ENCODE measurements at regions not wholly inside any gene's neighbourhood (a gene's known extent, or its start where the extent isn't known, plus 50 kb on each side); places are given as distances from the start of the nearest gene placed in this dataset.

GRCh38 chr2:49225126-49225525 is 70.8 kb upstream of the FSHR start:
- no peaks in the 10 kb centered on the region for H3K27me3 ChIP-seq (replicated peaks in 2 of 5; ENCODE audit: control insufficient read depth in 4 of 5, insufficient read depth in 5 of 5, low read length in 4 of 5)
- H3K9me3 ChIP-seq (ENCODE audit: control extremely low read depth in 1 of 5, control insufficient read depth in 4 of 5, insufficient read depth in 2 of 5, low read depth in 1 of 5, low read length in 4 of 5), result no peaks in the 10 kb centered on the region
- POLR2A ChIA-PET, result no interaction called here
- no peak for DNase-seq
- no peak overlapping the region for H3K27ac ChIP-seq (ENCODE audit: insufficient read depth in 1 of 2, low read depth in 1 of 2, low read length in 2 of 2, poor library complexity in 1 of 2, severe bottlenecking in 2 of 2)
- H3K4me1 ChIP-seq (ENCODE audit: control extremely low read depth in 1 of 4, control insufficient read depth in 4 of 4, insufficient read depth in 4 of 4, low read length in 3 of 4), result no peaks in the 10 kb centered on the region
- no peaks in the 10 kb centered on the region for H3K36me3 ChIP-seq (ENCODE audit: control insufficient read depth in 4 of 4, insufficient read depth in 4 of 4, low read length in 3 of 4)
- CTCF ChIA-PET, result no interaction called here
- no peak overlapping the region for H3K4me3 ChIP-seq (ENCODE audit: control insufficient read depth in 1 of 7, extremely low read depth in 1 of 7, insufficient read depth in 4 of 7, low read depth in 2 of 7, low read length in 6 of 7)

GRCh38 chr2:49224426-49225010 is 70.2 kb upstream of the FSHR start:
- POLR2A ChIA-PET, result no interaction called here
- WGBS (ENCODE audit: insufficient coverage), result 87% methylated on average over 4 of the region's 4 CpGs
- H3K4me3 ChIP-seq (ENCODE audit: control insufficient read depth in 1 of 7, extremely low read depth in 1 of 7, insufficient read depth in 4 of 7, low read depth in 2 of 7, low read length in 6 of 7), result no peak overlapping the region
- H3K9me3 ChIP-seq (ENCODE audit: control extremely low read depth in 1 of 5, control insufficient read depth in 4 of 5, insufficient read depth in 2 of 5, low read depth in 1 of 5, low read length in 4 of 5), result no peaks in the 10 kb centered on the region
- H3K36me3 ChIP-seq (ENCODE audit: control insufficient read depth in 4 of 4, insufficient read depth in 4 of 4, low read length in 3 of 4), result no peaks in the 10 kb centered on the region
- no peaks in the 10 kb centered on the region for H3K27me3 ChIP-seq (replicated peaks in 2 of 5; ENCODE audit: control insufficient read depth in 4 of 5, insufficient read depth in 5 of 5, low read length in 4 of 5)
- CTCF ChIA-PET, result no interaction called here
- H3K27ac ChIP-seq (ENCODE audit: insufficient read depth in 1 of 2, low read depth in 1 of 2, low read length in 2 of 2, poor library complexity in 1 of 2, severe bottlenecking in 2 of 2), result no peak overlapping the region
- DNase-seq, result no peak
- H3K4me1 ChIP-seq (ENCODE audit: control extremely low read depth in 1 of 4, control insufficient read depth in 4 of 4, insufficient read depth in 4 of 4, low read length in 3 of 4), result no peaks in the 10 kb centered on the region

DNA sequence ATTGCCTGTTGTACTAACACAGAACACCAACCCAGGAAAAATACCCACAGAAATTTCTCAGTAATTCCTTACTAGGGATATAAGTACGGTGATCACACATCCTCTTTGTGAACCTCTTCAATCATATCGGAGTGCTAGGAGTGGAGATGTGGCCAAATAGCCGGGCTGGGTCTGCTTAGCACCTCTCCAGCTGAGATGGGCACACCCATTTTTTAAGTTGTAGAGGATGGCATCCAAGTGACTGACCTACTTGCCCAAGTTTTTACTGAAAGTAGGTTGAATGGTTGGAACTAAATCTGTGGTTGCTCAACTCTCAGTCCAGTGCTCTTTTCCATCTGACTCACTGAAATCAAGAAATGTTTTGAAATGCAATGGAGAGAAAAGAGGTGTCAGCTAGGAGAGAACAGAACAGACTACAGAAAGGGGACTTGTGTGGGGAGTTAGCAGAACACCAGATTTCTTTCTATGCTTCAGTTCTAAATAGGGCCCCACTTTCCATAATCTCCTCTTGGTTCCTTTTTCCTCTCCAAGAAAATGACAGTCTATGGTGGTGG is 68.7 kb upstream of the FSHR start:
- Histone ChIP-seq H3K4me3 (ENCODE audit: control insufficient read depth in 1 of 7, extremely low read depth in 1 of 7, insufficient read depth in 4 of 7, low read depth in 2 of 7, low read length in 6 of 7) (no peak overlapping the region), H3K36me3 (ENCODE audit: control insufficient read depth in 4 of 4, insufficient read depth in 4 of 4, low read length in 3 of 4) (no peaks in the 10 kb centered on the region), H3K4me1 (ENCODE audit: control extremely low read depth in 1 of 4, control insufficient read depth in 4 of 4, insufficient read depth in 4 of 4, low read length in 3 of 4) (no peaks in the 10 kb centered on the region), H3K27ac (ENCODE audit: insufficient read depth in 1 of 2, low read depth in 1 of 2, low read length in 2 of 2, poor library complexity in 1 of 2, severe bottlenecking in 2 of 2) (no peak overlapping the region), H3K27me3 (replicated peaks in 2 of 5; ENCODE audit: control insufficient read depth in 4 of 5, insufficient read depth in 5 of 5, low read length in 4 of 5) (no peaks in the 10 kb centered on the region), H3K9me3 (ENCODE audit: control extremely low read depth in 1 of 5, control insufficient read depth in 4 of 5, insufficient read depth in 2 of 5, low read depth in 1 of 5, low read length in 4 of 5) (no peaks in the 10 kb centered on the region)
- ChIA-PET CTCF (no interaction called here), POLR2A (no interaction called here)
- DNase-seq, result no peak
- WGBS (ENCODE audit: insufficient coverage), result 50% methylated on average over 2 of the region's 3 CpGs

DNA sequence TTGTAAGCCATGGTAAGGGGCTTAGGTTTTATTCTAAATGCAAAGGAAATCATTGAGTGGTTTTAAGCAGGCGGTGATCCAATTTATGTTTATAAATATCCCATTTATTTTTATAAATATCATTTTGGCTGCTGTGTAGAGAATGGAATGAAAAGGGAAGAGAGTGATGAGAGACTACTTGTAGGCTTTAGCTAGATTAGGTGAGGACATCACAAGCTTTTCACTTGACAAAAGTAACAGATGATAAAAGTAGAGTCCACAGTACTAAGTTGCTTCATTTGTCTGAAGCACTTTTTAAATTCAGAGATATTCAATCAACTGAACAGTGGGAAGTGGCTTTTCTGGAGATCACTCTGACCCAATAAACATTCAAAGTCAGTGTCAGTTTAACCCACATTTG is 65.4 kb upstream of the FSHR start:
- CTCF ChIA-PET, result no interaction called here
- POLR2A ChIA-PET, result no interaction called here
- no CpG with 5 or more reads among the region's 1 CpG for WGBS (ENCODE audit: insufficient coverage)

DNA sequence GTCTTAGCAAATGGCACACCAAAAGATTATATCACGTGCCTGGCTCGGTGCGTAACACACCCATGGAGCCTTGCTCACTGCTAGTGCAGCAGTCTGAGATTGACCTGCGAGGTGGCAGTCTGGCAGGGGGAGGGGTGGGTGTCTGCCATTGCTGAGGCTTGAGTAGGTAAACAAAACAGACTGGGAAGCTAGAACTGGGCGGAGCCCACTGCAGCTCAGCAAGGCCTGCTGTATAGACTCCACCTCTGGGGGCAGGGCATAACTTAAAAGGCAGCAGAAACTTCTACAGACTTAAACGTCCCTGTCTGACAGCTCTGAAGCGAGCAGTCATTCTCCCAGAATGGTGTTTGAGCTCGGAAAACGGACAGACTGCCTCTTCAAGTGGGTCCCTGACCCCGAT is 55.9 kb upstream of the FSHR start:
- Histone ChIP-seq H3K36me3 (ENCODE audit: control insufficient read depth in 4 of 4, insufficient read depth in 4 of 4, low read length in 3 of 4) (no peaks in the 10 kb centered on the region), H3K27ac (ENCODE audit: insufficient read depth in 1 of 2, low read depth in 1 of 2, low read length in 2 of 2, poor library complexity in 1 of 2, severe bottlenecking in 2 of 2) (no peak overlapping the region), H3K9me3 (ENCODE audit: control extremely low read depth in 1 of 5, control insufficient read depth in 4 of 5, insufficient read depth in 2 of 5, low read depth in 1 of 5, low read length in 4 of 5) (peaks cover 0 to 2% (median 0%) of the 10 kb centered on the region in 5 experiments), H3K27me3 (replicated peaks in 2 of 5; ENCODE audit: control insufficient read depth in 4 of 5, insufficient read depth in 5 of 5, low read length in 4 of 5) (no peaks in the 10 kb centered on the region), H3K4me3 (ENCODE audit: control insufficient read depth in 1 of 7, extremely low read depth in 1 of 7, insufficient read depth in 4 of 7, low read depth in 2 of 7, low read length in 6 of 7) (no peak overlapping the region), H3K4me1 (ENCODE audit: control extremely low read depth in 1 of 4, control insufficient read depth in 4 of 4, insufficient read depth in 4 of 4, low read length in 3 of 4) (no peaks in the 10 kb centered on the region)
- ChIA-PET POLR2A (no interaction called here), CTCF (no interaction called here)
- DNase-seq, result no peak
- 54% methylated on average over 9 of the region's 10 CpGs for WGBS (ENCODE audit: insufficient coverage)

More for the DNA sequence above, 65.4 kb upstream of the FSHR start:
- Histone ChIP-seq H3K4me1 (ENCODE audit: control extremely low read depth in 1 of 4, control insufficient read depth in 4 of 4, insufficient read depth in 4 of 4, low read length in 3 of 4) (no peaks in the 10 kb centered on the region), H3K27ac (ENCODE audit: insufficient read depth in 1 of 2, low read depth in 1 of 2, low read length in 2 of 2, poor library complexity in 1 of 2, severe bottlenecking in 2 of 2) (no peak overlapping the region), H3K36me3 (ENCODE audit: control insufficient read depth in 4 of 4, insufficient read depth in 4 of 4, low read length in 3 of 4) (no peaks in the 10 kb centered on the region), H3K4me3 (ENCODE audit: control insufficient read depth in 1 of 7, extremely low read depth in 1 of 7, insufficient read depth in 4 of 7, low read depth in 2 of 7, low read length in 6 of 7) (no peak overlapping the region), H3K9me3 (ENCODE audit: control extremely low read depth in 1 of 5, control insufficient read depth in 4 of 5, insufficient read depth in 2 of 5, low read depth in 1 of 5, low read length in 4 of 5) (no peaks in the 10 kb centered on the region), H3K27me3 (replicated peaks in 2 of 5; ENCODE audit: control insufficient read depth in 4 of 5, insufficient read depth in 5 of 5, low read length in 4 of 5) (no peaks in the 10 kb centered on the region)
- no peak for DNase-seq

GRCh38 chr2:49207204-49207603 is 52.9 kb upstream of the FSHR start:
- no peaks in the 10 kb centered on the region for H3K4me1 ChIP-seq (ENCODE audit: control extremely low read depth in 1 of 4, control insufficient read depth in 4 of 4, insufficient read depth in 4 of 4, low read length in 3 of 4)

More at GRCh38 chr2:49207204-49207603, 52.9 kb upstream of the FSHR start:
- Histone ChIP-seq H3K27ac (ENCODE audit: insufficient read depth in 1 of 2, low read depth in 1 of 2, low read length in 2 of 2, poor library complexity in 1 of 2, severe bottlenecking in 2 of 2) (no peak overlapping the region), H3K27me3 (replicated peaks in 2 of 5; ENCODE audit: control insufficient read depth in 4 of 5, insufficient read depth in 5 of 5, low read length in 4 of 5) (no peaks in the 10 kb centered on the region), H3K4me3 (ENCODE audit: control insufficient read depth in 1 of 7, extremely low read depth in 1 of 7, insufficient read depth in 4 of 7, low read depth in 2 of 7, low read length in 6 of 7) (no peak overlapping the region), H3K9me3 (ENCODE audit: control extremely low read depth in 1 of 5, control insufficient read depth in 4 of 5, insufficient read depth in 2 of 5, low read depth in 1 of 5, low read length in 4 of 5) (peaks cover 0 to 2% (median 0%) of the 10 kb centered on the region in 5 experiments), H3K36me3 (ENCODE audit: control insufficient read depth in 4 of 4, insufficient read depth in 4 of 4, low read length in 3 of 4) (no peaks in the 10 kb centered on the region)
- no peak for DNase-seq
- CTCF ChIA-PET, result no interaction called here
- POLR2A ChIA-PET, result no interaction called here
- 96% methylated on average over 3 of the region's 3 CpGs for WGBS (ENCODE audit: insufficient coverage)

All from common myeloid progenitor, CD34-positive (primary cell).